Spleen (tissue), 11 donors: ENCODE measurements at regions not wholly inside any gene's neighbourhood (a gene's known extent, or its start where the extent isn't known, plus 50 kb on each side); places are given as distances from the start of the nearest gene placed in this dataset.

ENCODE experiments used
- DNase-seq: peaks from one replicate; pipeline ENCODE4 v3.0.0-alpha.2; 2020
- H3K27ac ChIP-seq, 8 donors: fragments of 200-600 bp; sonication (generic) in 7 of 8; 1 replicate in 4 of 8; 2 replicates in 4 of 8; pipeline versions ENCODE4 v1.5.0 to v1.8.0; 2016 to 2021; ENCODE audit warnings: inconsistent platforms in 4 of 8, mild to moderate bottlenecking in 4 of 8, moderate library complexity in 1 of 8
- H3K27me3 ChIP-seq, 7 donors: fragments of 200-600 bp; sonication (generic) in 6 of 7; replicated peaks in 1 of 7; 1 replicate in 4 of 7; 2 replicates in 3 of 7; pipeline versions ENCODE4 v1.5.0 to v1.8.0; 2016 to 2021; ENCODE audit warnings: inconsistent platforms in 3 of 7, mild to moderate bottlenecking in 1 of 7
- H3K36me3 ChIP-seq, 6 donors: fragments of 200-600 bp; sonication (generic) in 5 of 6; 1 replicate in 4 of 6; 2 replicates in 2 of 6; pipeline versions ENCODE4 v1.5.0 to v1.8.0; 2016 to 2021; ENCODE audit warnings: inconsistent platforms in 2 of 6
- H3K4me1 ChIP-seq, 6 donors: fragments of 200-600 bp; sonication (generic) in 5 of 6; 1 replicate in 3 of 6; 2 replicates in 3 of 6; pipeline versions ENCODE4 v1.5.0 to v1.8.0; 2016 to 2021; ENCODE audit warnings: inconsistent platforms in 3 of 6
- H3K4me3 ChIP-seq, 8 donors: fragments of 200-600 bp; sonication (generic) in 7 of 8; 1 replicate in 4 of 8; 2 replicates in 4 of 8; pipeline versions ENCODE4 v1.5.0 to v1.8.0; 2016 to 2021; ENCODE audit warnings: inconsistent platforms in 4 of 8, mild to moderate bottlenecking in 4 of 8, moderate library complexity in 2 of 8
- H3K9me3 ChIP-seq, 8 donors: fragments of 200-600 bp; sonication (generic) in 7 of 8; 1 replicate in 4 of 8; 2 replicates in 4 of 8; pipeline versions ENCODE4 v1.5.0 to v1.8.0; 2016 to 2021; ENCODE audit warnings: inconsistent platforms in 4 of 8
- POLR2A ChIP-seq, 3 donors: fragments of 450-650 bp; IDR thresholded peaks; one replicate each; pipeline ENCODE4 v1.5.1; 2017; ENCODE audit warnings: antibody characterized with exemption in 3 of 3, mild to moderate bottlenecking in 1 of 3
- POLR2AphosphoS5 ChIP-seq, 3 donors: sonication (generic); formaldehyde crosslinking; IDR thresholded peaks; one replicate each; pipeline ENCODE4 v1.5.1; 2017; ENCODE audit warnings: antibody characterized with exemption in 3 of 3
- WGBS, 5 donors: extraction: QIAGEN DNeasy Blood & Tissue Kit in 3 of 5; methylation state at CpG; one replicate each; pipeline versions ENCODE4 v1.1.5 to v1.1.7; 2013 to 2018; 5-methylcytosine and 5-hydroxymethylcytosine counted together
- intact Hi-C: fragments of 100-400 bp; cut with DNase I; formaldehyde crosslinking; loops from one replicate; pipeline ENCODE4 v1.15.0; 2023; ENCODE audit warnings: low total_unique reads
- TF ChIP-seq, protein P1 (sequence below), 11 experiments: fragments of 200-600 bp in 7 of 11; fragments of 450-650 bp in 4 of 11; sonication (generic) in 4 of 11; IDR thresholded peaks in 8 of 11; conservative IDR thresholded peaks in 3 of 11; 1 replicate in 7 of 11; 2 replicates in 4 of 11; pipeline versions ENCODE4 v1.4.0 to v1.8.0; 2016 to 2021; ENCODE audit warnings: antibody characterized with exemption in 11 of 11, inconsistent platforms in 4 of 11, mild to moderate bottlenecking in 1 of 11
- donor health status: healthy with polysubstance abuse.
- donor health status: DM: no; HTN: no; CAD: no; lungs with moderate emphysema.
- donor health status: DM: no; HTN: no; CAD: no.
- donor health status: Bipolar disorder and iron deficiency.
- donor health status: healthy.
- donor health status: DM: no; HTN: no; CAD: no.
- donor health status: DM: yes; HTN: yes; CAD: no.

DNA sequence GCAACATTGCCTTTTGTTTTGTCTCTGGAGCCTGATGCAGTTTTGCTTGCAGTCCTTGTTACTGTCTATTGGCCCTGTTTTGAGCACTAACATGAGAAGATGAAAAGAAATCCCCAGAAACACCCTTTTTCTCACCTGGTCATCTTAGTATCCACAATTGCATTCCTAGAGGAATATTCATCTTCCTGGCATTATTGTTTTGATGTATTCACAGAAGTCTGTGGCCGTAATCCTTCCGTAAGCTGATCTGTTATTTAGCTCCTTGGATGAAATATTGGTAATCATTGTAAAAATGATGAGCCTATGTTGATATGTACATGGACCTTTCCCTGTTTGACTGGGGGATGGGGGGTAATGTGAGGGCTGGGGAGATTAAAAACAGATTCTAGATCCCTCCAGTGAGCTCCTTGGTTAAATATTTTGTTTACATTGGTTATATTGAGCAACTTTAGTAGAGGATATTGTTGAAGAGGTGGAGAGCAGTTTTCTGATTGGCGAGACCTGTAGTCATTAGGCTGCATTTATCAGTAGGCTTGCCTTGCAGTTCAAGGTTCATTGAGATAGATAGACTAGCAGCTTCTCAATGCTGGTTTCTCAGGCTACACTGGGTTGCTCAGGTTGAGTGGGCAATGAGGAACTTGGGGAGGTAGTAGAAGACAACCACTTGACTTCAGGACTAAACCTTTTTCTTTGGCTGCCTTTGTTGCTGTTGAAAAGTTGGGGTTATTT, 117.5 kb downstream of the MACIR start:
- H3K4me3 ChIP-seq, result no peak overlapping the region
- no peak overlapping the region for H3K27ac ChIP-seq
- DNase-seq, result no peak
- no peaks in the 10 kb centered on the region for H3K36me3 ChIP-seq
- H3K9me3 ChIP-seq, result no peaks in the 10 kb centered on the region
- no peak for TF ChIP-seq POLR2A (IDR thresholded peaks at IDR 0.05)
- no peak for TF ChIP-seq POLR2AphosphoS5 (IDR thresholded peaks at IDR 0.05)
- TF ChIP-seq, protein P1, sequence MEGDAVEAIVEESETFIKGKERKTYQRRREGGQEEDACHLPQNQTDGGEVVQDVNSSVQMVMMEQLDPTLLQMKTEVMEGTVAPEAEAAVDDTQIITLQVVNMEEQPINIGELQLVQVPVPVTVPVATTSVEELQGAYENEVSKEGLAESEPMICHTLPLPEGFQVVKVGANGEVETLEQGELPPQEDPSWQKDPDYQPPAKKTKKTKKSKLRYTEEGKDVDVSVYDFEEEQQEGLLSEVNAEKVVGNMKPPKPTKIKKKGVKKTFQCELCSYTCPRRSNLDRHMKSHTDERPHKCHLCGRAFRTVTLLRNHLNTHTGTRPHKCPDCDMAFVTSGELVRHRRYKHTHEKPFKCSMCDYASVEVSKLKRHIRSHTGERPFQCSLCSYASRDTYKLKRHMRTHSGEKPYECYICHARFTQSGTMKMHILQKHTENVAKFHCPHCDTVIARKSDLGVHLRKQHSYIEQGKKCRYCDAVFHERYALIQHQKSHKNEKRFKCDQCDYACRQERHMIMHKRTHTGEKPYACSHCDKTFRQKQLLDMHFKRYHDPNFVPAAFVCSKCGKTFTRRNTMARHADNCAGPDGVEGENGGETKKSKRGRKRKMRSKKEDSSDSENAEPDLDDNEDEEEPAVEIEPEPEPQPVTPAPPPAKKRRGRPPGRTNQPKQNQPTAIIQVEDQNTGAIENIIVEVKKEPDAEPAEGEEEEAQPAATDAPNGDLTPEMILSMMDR (IDR thresholded peaks at IDR 0.05 in 8 of 11, conservative IDR thresholded peaks at IDR 0.05 in 3 of 11), result no peak
- WGBS, 5 donors, result 97 to 99% (median 99%) methylated on average over 3 of the region's 3 CpGs
- no peaks in the 10 kb centered on the region for H3K27me3 ChIP-seq
- intact Hi-C loops, result no loop called here
- H3K4me1 ChIP-seq, result peaks cover 0 to 14% (median 0%) of the 10 kb centered on the region in 6 donors

GRCh38 chr5:103375350-103375749, 116.8 kb downstream of the MACIR start:
- Histone ChIP-seq H3K36me3 (no peaks in the 10 kb centered on the region), H3K4me3 (no peak overlapping the region), H3K4me1 (peaks cover 0 to 18% (median 0%) of the 10 kb centered on the region in 6 donors), H3K27me3 (no peaks in the 10 kb centered on the region), H3K9me3 (no peaks in the 10 kb centered on the region), H3K27ac (no peak overlapping the region)
- intact Hi-C loops, result no loop called here
- TF ChIP-seq POLR2AphosphoS5 (IDR thresholded peaks at IDR 0.05) (no peak), POLR2A (IDR thresholded peaks at IDR 0.05) (no peak)
- TF ChIP-seq, protein P1 (IDR thresholded peaks at IDR 0.05 in 8 of 11, conservative IDR thresholded peaks at IDR 0.05 in 3 of 11), result no peak
- 83 to 92% (median 91%) methylated on average over 1 of the region's 1 CpG for WGBS, 5 donors
- no peak for DNase-seq

- H3K27me3 ChIP-seq, result no peaks in the 10 kb centered on the region
- DNase-seq, result no peak
- TF ChIP-seq POLR2A (IDR thresholded peaks at IDR 0.05) (no peak), POLR2AphosphoS5 (IDR thresholded peaks at IDR 0.05) (no peak)
- TF ChIP-seq, protein P1 (IDR thresholded peaks at IDR 0.05 in 8 of 11, conservative IDR thresholded peaks at IDR 0.05 in 3 of 11), result no peak
- H3K9me3 ChIP-seq, result no peaks in the 10 kb centered on the region
- H3K4me1 ChIP-seq, result peaks cover 0 to 18% (median 0%) of the 10 kb centered on the region in 6 donors
- 41 to 61% (median 56%) methylated on average over 4 of the region's 4 CpGs for WGBS, 5 donors
- intact Hi-C loops, result no loop called here
- H3K36me3 ChIP-seq, result no peaks in the 10 kb centered on the region
- no peak overlapping the region for H3K4me3 ChIP-seq
- no peak overlapping the region for H3K27ac ChIP-seq
Measured at GRCh38 chr5:103374473-103374963, 116.0 kb downstream of the MACIR start.

DNA sequence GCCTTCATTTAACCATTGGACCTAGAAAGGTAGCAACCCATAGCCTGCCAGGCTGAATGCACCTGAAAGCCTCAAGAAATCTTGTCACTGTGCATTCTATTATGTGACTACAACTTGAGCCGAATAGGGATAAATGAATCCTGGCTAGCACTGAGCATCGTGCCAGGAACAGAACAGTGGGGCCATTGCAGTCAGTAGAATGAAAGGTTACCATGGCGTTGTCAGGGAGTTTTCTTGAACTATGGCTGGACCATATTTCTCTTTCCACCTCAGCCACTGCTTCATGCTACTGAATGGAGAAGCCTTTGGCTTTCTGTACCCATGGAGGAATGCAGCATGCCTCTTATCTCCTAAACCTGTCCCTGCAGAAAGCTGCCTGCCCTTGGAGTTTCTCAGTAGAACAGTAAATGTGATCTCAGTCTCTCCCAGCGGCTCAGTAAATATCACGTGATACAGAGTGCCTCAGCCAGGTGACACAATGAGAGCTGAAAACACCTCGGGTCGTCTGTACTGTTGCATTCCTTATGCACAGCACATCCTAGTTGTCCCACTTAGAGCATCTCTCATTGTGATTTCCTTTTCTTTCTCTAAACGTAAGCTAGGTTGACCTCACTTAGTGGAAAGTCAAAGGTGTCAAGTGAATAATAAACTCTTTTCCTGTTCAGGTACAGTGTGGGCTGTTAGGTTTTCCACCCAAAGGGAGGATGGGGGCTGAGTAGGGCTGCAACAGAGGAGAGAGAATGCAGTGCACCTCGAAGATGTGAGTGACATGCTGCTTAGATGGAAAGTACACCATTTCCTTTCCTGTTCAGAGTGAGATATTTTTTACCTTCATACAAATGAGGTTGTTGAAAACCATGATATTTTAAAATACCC, 115.3 kb downstream of the MACIR start:
- H3K4me3 ChIP-seq, result no peak overlapping the region
- no peak overlapping the region for H3K27ac ChIP-seq
- no peaks in the 10 kb centered on the region for H3K36me3 ChIP-seq
- H3K27me3 ChIP-seq, result no peaks in the 10 kb centered on the region
- TF ChIP-seq POLR2A (IDR thresholded peaks at IDR 0.05) (no peak), POLR2AphosphoS5 (IDR thresholded peaks at IDR 0.05) (no peak)
- TF ChIP-seq, protein P1 (IDR thresholded peaks at IDR 0.05 in 8 of 11, conservative IDR thresholded peaks at IDR 0.05 in 3 of 11), result no peak
- intact Hi-C loops, result no loop called here
- no peak for DNase-seq
- peaks cover 0 to 18% (median 0%) of the 10 kb centered on the region in 6 donors for H3K4me1 ChIP-seq
- H3K9me3 ChIP-seq, result peaks cover 0 to 4% (median 1%) of the 10 kb centered on the region in 8 donors
- WGBS, 5 donors, result 65 to 79% (median 73%) methylated on average over 9 of the region's 9 CpGs
